Astrocyte (in vitro differentiated cells and primary cell): ENCODE measurements at regions not wholly inside any gene's neighbourhood (a gene's known extent, or its start where the extent isn't known, plus 50 kb on each side); places are given as distances from the start of the nearest gene placed in this dataset.

Experiments
- DNase-seq: peaks from one replicate; pipeline ENCODE4 v3.0.0-alpha.2; 2010; ENCODE audit warnings: low read depth
- FAIRE-seq: peaks from 2 replicates; lab custom pipeline; 2011; peaks lifted over from hg19 to GRCh38; lab: Jason Lieb, UNC
- H2AFZ ChIP-seq: 2 replicates; pipeline ENCODE4 v1.6.0; 2012; ENCODE audit warnings: low read depth, low read length, inconsistent platforms
- H3K27ac ChIP-seq: 2 replicates; pipeline ENCODE4 v1.5.1; 2011; ENCODE audit warnings: low read depth, low read length, inconsistent platforms
- H3K27me3 ChIP-seq: 2 replicates; pipeline ENCODE4 v1.6.0; 2011; ENCODE audit warnings: low read length, inconsistent platforms; ENCODE audit not compliant: insufficient read depth
- H3K36me3 ChIP-seq: 2 replicates; pipeline ENCODE4 v1.5.1; 2011; ENCODE audit warnings: low read length, inconsistent platforms; ENCODE audit not compliant: insufficient read depth
- H3K4me1 ChIP-seq: 2 replicates; pipeline ENCODE4 v1.5.1; 2011; ENCODE audit warnings: low read length, inconsistent platforms; ENCODE audit not compliant: insufficient read depth
- H3K4me2 ChIP-seq: 2 replicates; pipeline ENCODE4 v1.6.0; 2012; ENCODE audit warnings: low read length, inconsistent platforms
- H3K4me3 ChIP-seq: 2 replicates; pipeline ENCODE4 v1.5.1; 2011; ENCODE audit warnings: low read depth, mild to moderate bottlenecking, low read length, inconsistent platforms; ENCODE audit not compliant: insufficient read depth
- H3K79me2 ChIP-seq: 2 replicates; pipeline ENCODE4 v1.6.0; 2012; ENCODE audit warnings: mild to moderate bottlenecking, low read length, inconsistent platforms; ENCODE audit not compliant: insufficient read depth
- H3K9ac ChIP-seq: 2 replicates; pipeline ENCODE4 v1.6.0; 2012; ENCODE audit warnings: mild to moderate bottlenecking, low read length, inconsistent platforms
- H3K9me3 ChIP-seq: 2 replicates; pipeline ENCODE4 v1.5.1; 2012; ENCODE audit warnings: low read depth, mild to moderate bottlenecking, low read length, inconsistent platforms; ENCODE audit not compliant: insufficient read depth
- H4K20me1 ChIP-seq: 2 replicates; pipeline ENCODE4 v1.6.0; 2012; ENCODE audit warnings: low read length, inconsistent platforms; ENCODE audit not compliant: insufficient read depth
- H3K27ac Mint-ChIP-seq: one replicate; pipeline ENCODE4 v1.8.0; 2021; ENCODE audit warnings: mild to moderate bottlenecking, mixed read lengths; ENCODE audit not compliant: unreplicated experiment
- H3K27me3 Mint-ChIP-seq: one replicate; pipeline ENCODE4 v1.8.0; 2021; ENCODE audit warnings: low read depth, mixed read lengths; ENCODE audit not compliant: unreplicated experiment
- H3K36me3 Mint-ChIP-seq: one replicate; pipeline ENCODE4 v1.8.0; 2021; ENCODE audit warnings: low read depth, mixed read lengths; ENCODE audit not compliant: unreplicated experiment
- H3K4me1 Mint-ChIP-seq: one replicate; pipeline ENCODE4 v1.8.0; 2021; ENCODE audit warnings: low read depth, mixed read lengths; ENCODE audit not compliant: unreplicated experiment
- H3K4me3 Mint-ChIP-seq: one replicate; pipeline ENCODE4 v1.8.0; 2021; ENCODE audit warnings: mild to moderate bottlenecking, moderate library complexity, mixed read lengths; ENCODE audit not compliant: unreplicated experiment
- H3K9me3 Mint-ChIP-seq: one replicate; pipeline ENCODE4 v1.8.0; 2021; ENCODE audit warnings: mild to moderate bottlenecking, mixed read lengths; ENCODE audit not compliant: unreplicated experiment
- CTCF ChIP-seq: IDR thresholded peaks from 2 replicates; pipeline ENCODE4 v1.5.1; 2011; ENCODE audit warnings: low read depth, mild to moderate bottlenecking, inconsistent platforms, low read length, moderate library complexity; ENCODE audit not compliant: insufficient read depth
- EZH2 ChIP-seq: IDR thresholded peaks from 2 replicates; pipeline ENCODE4 v1.6.1; 2012; ENCODE audit warnings: mild to moderate bottlenecking, low read length, inconsistent platforms; ENCODE audit not compliant: insufficient read depth

GRCh38 chr1:14539309-14539708 lies 59.2 kb upstream of the KAZN start:
- no peaks in the 10 kb centered on the region for H3K79me2 ChIP-seq
- H4K20me1 ChIP-seq = no peaks in the 10 kb centered on the region
- no peaks in the 10 kb centered on the region for H3K36me3 ChIP-seq
- Mint-ChIP-seq H3K4me1 (no peaks in the 10 kb centered on the region), H3K4me3 (no peak overlapping the region), H3K9me3 (no peaks in the 10 kb centered on the region), H3K36me3 (no peaks in the 10 kb centered on the region), H3K27me3 (peaks cover 9% of the 10 kb centered on the region), H3K27ac (no peak overlapping the region)
- no peaks in the 10 kb centered on the region for H3K9me3 ChIP-seq
- FAIRE-seq (no peak), DNase-seq (no peak)
- no peak overlapping the region for H3K27ac ChIP-seq
- no peak overlapping the region for H3K9ac ChIP-seq
- no peak overlapping the region for H2AFZ ChIP-seq
- TF ChIP-seq CTCF (no peak), EZH2 (no peak)
- no peak overlapping the region for H3K4me2 ChIP-seq
- H3K4me3 ChIP-seq = no peak overlapping the region
- no peaks in the 10 kb centered on the region for H3K4me1 ChIP-seq
- no peaks in the 10 kb centered on the region for H3K27me3 ChIP-seq

- no peaks in the 10 kb centered on the region for H3K4me1 ChIP-seq
- H4K20me1 ChIP-seq = no peaks in the 10 kb centered on the region
- H3K27me3 ChIP-seq = no peaks in the 10 kb centered on the region
- H2AFZ ChIP-seq = no peak overlapping the region
- DNase-seq (no peak), FAIRE-seq (no peak)
- no peaks in the 10 kb centered on the region for H3K36me3 Mint-ChIP-seq
- H3K27me3 Mint-ChIP-seq = peaks cover 14% of the 10 kb centered on the region
- H3K4me1 Mint-ChIP-seq = no peaks in the 10 kb centered on the region
- H3K4me3 Mint-ChIP-seq = no peak overlapping the region
- no peak overlapping the region for H3K27ac Mint-ChIP-seq
- no peaks in the 10 kb centered on the region for H3K9me3 Mint-ChIP-seq
- no peak overlapping the region for H3K9ac ChIP-seq
- no peak overlapping the region for H3K4me2 ChIP-seq
- H3K27ac ChIP-seq = no peak overlapping the region
- H3K79me2 ChIP-seq = no peaks in the 10 kb centered on the region
- no peak overlapping the region for H3K4me3 ChIP-seq
- no peaks in the 10 kb centered on the region for H3K36me3 ChIP-seq
- H3K9me3 ChIP-seq = no peaks in the 10 kb centered on the region
- TF ChIP-seq EZH2 = no peak
- TF ChIP-seq CTCF = no peak
Observed at GRCh38 chr1:14539953-14540563, 58.4 kb upstream of the KAZN start.

GRCh38 chr1:14541348-14541747 lies 57.1 kb upstream of the KAZN start:
- no peak for TF ChIP-seq EZH2
- TF ChIP-seq CTCF = no peak

More at GRCh38 chr1:14541348-14541747, 57.1 kb upstream of the KAZN start:
- FAIRE-seq (no peak), DNase-seq (no peak)
- H3K36me3 ChIP-seq = no peaks in the 10 kb centered on the region
- Mint-ChIP-seq H3K36me3 (no peaks in the 10 kb centered on the region), H3K4me1 (no peaks in the 10 kb centered on the region), H3K27ac (no peak overlapping the region), H3K27me3 (peaks cover 14% of the 10 kb centered on the region), H3K9me3 (no peaks in the 10 kb centered on the region), H3K4me3 (no peak overlapping the region)
- no peaks in the 10 kb centered on the region for H3K79me2 ChIP-seq
- H3K4me3 ChIP-seq = no peak overlapping the region
- no peaks in the 10 kb centered on the region for H3K4me1 ChIP-seq
- H3K27ac ChIP-seq = no peak overlapping the region
- H3K4me2 ChIP-seq = no peak overlapping the region
- no peaks in the 10 kb centered on the region for H3K9me3 ChIP-seq
- H3K9ac ChIP-seq = no peak overlapping the region
- H2AFZ ChIP-seq = no peak overlapping the region
- H4K20me1 ChIP-seq = no peaks in the 10 kb centered on the region
- H3K27me3 ChIP-seq = no peaks in the 10 kb centered on the region
